ENCODE measurements at regions not wholly inside any gene's neighbourhood (a gene's known extent, or its start where the extent isn't known, plus 50 kb on each side); places are given as distances from the start of the nearest gene placed in this dataset.

DNA sequence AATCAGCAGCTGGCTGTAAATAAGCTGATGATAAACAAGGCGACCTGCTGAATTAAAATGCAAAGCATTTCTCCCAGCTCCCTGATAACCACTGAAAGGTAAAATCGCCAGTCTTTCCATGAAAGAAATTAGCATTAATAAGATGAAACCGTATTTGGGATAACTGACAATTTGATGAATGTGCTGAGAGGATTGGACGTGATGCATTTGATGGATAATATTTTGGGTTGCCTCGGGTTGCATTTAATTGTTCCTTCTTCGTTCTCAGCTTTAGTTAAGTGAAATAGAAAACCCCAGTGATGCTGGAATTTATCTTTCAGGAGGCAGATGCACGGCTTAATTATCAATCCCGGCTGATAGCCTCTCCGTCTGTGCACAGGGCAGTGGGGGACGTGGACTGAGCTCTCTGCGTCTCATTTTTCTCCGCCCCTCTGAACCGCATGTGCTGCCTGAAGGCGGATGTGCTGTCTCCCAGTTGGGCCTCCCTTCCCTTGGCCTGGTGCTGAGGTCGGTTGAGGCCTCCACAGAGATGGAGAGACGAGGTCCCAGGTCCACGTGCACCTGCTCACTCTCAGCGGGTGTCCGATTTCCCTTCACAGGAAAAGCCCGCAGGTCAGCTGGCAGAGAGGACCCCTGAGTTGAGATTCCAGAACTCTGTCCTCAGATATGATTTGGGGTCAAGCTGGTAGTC lies 846.2 kb downstream of the BRD1 start:
- DNase-seq (ENCODE audit: low spot score) = no peak
- no peak for FAIRE-seq

- DNase-seq (ENCODE audit: low spot score) (no peak), FAIRE-seq (no peak)
Measured at GRCh38 chr22:48980918-48981317, 846.8 kb downstream of the BRD1 start.

DNA sequence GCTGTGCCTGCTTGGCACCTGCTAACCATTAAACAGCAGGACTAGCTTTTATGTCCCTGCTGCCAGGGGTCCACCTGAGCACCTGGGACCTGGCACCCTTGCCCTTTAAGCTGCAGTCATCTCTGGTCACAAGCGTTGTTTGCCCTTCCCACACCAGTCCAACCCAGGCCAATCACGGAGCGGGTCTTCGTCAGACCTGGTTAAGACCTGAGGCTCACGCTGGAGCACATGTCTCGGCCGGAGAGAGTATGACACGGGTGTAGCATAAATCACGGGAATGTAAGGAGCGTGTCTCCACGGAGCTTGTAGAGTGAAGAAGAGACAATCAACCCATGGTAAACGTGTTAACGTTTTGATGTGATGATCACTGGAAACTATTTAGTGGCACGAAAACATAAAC lies 847.3 kb downstream of the BRD1 start:
- FAIRE-seq (no peak), DNase-seq (ENCODE audit: low spot score) (no peak)

DNA sequence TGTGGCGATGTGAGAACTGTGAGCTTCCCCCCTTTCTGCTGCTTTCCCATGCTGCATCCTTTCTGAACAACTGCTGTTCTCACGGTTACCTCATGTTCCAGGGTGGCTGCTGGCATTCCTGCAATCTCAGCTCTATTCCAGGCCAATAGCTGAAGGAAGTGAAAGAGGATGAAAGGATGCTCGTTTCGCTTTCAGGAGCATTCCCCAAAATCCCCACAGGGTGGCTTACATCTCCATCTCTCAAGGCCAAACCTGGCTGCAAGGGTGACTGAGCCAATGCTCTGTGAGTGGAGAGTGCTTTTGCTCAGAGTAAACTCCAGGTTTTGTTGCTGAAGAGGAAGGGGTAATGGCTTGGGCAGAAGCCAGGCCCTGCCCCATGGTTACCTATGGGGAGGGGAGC lies 848.2 kb downstream of the BRD1 start:
- DNase-seq (ENCODE audit: low spot score) (no peak), FAIRE-seq (no peak)

DNA sequence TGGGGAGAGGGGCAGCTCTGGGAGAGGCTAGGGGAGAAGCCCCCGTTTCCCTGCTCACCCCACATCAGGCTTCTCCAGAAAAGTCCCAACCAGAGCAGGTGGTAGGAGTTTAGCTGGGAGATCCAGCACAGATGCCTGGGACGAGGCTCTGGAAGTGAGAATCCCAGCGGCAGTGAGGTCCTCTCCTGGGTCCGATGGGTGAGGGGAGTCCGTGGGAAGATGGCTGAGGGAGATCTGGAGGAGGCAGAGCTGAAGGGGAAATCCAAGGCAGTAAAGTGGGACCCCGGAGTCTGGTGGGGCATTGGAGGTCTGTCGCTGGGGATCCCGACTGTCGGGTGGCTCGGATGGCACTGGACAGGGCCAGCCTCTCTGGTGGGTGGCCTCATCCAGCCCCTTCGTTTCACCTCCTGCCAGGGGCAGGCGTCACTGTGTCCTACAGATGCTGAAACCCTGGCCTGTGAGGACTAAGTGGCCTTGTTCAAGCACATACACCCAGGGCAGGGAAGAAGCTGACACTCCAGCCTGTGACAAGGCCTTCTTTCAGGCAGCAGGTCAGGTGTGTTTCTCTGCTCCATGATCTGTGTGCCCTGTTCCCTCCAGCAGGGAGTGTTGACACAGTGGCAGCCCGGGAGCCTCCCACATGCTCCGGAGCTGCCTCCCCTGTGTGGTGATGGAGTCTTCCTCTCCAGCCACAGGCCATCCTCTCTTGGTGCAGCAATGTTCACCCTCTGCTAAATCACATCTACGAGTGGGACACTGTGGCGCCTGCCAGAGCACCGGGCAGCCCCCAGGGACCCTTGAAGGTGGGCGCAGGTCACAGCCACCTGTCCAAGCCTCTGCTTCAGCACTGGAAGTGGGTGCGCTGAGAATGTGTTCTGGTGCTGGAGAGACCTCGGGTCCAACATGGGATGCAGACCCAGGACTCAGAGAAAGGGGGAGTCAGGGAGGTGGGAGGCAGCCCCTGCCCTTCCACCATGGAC lies 850.8 kb downstream of the BRD1 start:
- DNase-seq (ENCODE audit: low spot score) (no peak), FAIRE-seq (no peak)

DNA sequence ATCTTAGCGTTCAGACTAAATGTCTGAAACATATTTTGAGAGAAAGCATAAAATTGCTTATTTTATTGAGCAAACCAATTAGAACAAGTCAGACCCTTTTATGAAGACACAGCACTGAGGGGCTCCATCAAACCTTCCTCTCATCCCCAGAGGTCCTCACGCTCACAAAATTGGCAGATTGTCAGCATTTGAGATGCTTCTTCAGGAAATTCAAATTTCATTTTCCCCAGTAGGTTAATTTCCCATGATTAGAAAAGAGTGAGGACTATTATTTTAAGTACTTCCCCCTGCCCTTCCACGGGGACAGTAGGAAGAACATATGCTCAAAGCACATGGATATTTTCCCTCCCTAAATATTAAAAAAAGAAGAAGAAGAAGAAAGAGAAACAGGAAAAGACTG lies 851.8 kb downstream of the BRD1 start:
- DNase-seq (ENCODE audit: low spot score) = no peak
- FAIRE-seq = no peak

DNA sequence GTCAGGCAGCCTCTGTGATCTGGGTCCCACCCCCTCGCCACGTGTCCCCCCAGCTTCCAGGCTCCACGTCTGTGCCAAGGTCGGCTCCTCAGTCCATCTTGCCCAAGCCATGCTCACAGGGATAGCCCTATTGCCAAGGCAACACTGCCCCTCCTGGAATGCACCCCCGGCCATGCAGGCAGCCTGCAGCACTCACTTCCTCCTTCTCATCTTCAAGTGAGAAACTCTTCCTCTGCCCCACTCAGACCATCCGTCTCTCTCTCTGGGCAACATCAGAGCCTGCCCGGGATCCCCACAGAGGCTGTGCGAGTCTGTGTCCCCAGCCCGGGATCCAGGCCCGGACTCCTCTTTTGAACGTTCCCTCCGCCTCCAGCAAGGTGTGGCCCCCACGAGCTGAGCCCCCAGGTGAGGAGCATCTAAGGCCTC lies 852.3 kb downstream of the BRD1 start:
- DNase-seq (ENCODE audit: low spot score) (no peak), FAIRE-seq (no peak)

GRCh38 chr22:48974443-48975315 lies 853.0 kb downstream of the BRD1 start:
- no peak for FAIRE-seq
- no peak for DNase-seq (ENCODE audit: low spot score)

DNA sequence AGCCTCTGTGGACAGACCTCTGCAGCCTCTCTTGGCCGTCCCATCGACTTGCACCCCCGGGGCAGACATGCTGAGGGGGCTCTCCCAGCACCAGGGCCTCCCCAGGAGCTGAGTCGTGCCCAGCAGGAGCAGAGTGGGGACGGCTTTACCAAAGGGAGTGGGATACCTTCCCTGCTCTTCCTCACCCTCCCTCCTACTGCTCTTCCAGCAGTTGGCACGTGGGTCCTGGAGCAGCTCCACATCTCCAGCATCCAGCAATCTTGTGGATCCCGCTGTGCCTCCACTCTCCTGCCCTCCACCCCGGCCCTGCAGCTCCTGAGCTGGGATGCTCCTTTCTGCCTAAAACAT lies 854.0 kb downstream of the BRD1 start:
- DNase-seq (ENCODE audit: low spot score) (no peak), FAIRE-seq (no peak)

DNA sequence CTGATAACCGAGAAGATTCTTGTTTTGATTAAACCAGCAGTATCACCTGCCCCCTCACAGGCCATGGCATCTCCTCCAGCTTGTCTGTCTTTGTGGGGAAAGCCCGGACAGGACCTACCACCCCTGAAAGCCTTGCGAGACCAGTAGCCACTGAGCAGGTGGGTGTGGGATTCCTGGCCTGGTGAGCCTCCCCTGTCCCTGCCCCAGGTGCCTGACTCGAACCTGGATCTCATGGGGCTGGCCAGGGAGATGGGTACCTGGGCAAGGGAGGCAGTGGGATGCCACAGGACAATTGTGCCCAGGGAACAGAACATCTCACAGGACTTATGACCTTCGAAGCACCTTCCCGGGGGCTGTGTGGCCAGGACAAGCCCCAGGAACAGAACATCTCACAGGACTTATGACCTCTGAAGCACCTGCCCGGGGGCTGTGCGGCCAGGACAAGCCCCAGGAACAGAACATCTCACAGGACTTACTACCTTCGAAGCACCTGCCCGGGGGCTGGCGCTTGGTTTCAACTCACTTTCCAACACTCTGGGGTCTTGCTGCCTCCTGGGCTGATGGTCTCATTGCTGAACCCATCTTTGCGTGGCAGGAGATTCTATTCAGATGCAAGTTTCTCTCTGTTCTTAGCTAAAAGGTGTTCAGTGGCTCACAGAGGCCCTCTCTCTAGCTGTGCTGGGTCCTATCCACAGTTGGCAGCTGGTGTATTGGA lies 854.5 kb downstream of the BRD1 start:
- no peak for FAIRE-seq
- no peak for DNase-seq (ENCODE audit: low spot score)

- no peak for DNase-seq (ENCODE audit: low spot score)
- no peak for FAIRE-seq
Measured at GRCh38 chr22:48968201-48968959, 859.3 kb downstream of the BRD1 start.

DNA sequence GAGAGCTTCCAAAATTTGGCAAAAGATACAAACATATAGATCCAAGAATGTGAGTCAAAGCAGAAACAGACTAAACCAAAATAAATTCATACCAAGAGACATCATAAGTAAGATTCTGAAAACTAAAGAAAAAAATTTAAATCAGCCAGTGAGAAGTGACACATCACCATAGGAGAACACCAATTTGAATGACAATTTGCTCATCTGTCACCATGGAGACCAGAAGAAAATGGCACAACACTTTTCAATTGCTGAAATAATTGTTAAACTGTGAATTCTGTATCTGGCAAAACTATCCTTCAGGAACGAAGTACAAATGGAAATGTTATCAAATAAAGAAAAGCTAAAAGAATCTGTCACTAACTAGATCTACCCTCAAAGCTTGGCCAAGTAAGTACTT lies 864.3 kb downstream of the BRD1 start:
- FAIRE-seq = no peak
- no peak for DNase-seq (ENCODE audit: low spot score)

DNA sequence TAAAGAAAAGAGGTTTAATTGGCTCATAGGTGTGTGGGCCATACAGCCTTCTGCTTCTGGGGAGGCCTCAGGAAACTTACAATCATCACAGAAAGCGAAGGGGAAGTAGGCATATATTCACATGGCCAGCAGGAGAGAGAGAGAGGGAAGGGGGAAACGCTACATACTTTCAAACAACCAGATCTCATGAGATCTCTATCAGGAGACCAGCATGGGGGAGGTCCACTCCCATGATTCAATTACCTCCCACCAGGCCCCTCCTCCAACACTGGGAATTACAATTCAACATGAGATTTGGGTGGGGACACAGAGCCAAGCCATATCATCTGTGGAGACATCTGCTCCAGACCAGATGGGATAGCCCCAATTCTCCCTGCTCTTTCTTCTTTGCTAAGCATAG lies 866.0 kb downstream of the BRD1 start:
- DNase-seq (ENCODE audit: low spot score) (no peak), FAIRE-seq (no peak)

DNA sequence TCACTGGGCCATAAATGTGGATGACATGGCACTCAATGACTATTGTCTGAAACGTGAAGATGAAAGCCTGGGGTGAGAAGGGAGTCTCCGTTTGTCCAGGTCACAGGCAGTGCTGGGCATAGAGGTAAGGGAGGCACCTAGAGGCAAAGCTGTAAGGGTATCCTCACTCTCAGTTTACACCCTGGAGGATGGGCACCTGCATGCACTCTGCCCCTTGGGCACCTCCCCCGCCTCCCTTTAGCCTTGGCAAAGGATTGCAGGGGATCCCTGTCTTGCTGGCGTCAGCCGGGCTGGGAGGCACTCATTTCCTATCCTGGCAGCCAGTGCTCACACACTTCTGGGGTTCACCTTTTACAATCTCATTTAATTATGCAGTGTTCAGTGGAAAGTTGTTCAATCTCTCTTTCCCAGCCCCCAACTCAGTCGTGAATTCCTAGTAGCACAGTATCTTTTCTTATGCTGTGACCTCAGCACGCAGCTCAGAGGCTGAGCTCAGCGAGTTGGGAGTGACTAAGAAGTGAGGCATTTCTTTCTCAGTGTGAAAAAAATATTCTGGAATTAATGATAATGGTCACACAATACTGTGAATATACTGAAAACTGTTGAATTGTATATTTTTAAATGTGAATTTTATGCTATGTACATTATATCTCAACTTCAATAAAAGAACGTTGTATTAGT lies 866.6 kb downstream of the BRD1 start:
- FAIRE-seq (no peak), DNase-seq (ENCODE audit: low spot score) (no peak)

GRCh38 chr22:48960576-48960975 lies 867.1 kb downstream of the BRD1 start:
- FAIRE-seq = no peak

DNA sequence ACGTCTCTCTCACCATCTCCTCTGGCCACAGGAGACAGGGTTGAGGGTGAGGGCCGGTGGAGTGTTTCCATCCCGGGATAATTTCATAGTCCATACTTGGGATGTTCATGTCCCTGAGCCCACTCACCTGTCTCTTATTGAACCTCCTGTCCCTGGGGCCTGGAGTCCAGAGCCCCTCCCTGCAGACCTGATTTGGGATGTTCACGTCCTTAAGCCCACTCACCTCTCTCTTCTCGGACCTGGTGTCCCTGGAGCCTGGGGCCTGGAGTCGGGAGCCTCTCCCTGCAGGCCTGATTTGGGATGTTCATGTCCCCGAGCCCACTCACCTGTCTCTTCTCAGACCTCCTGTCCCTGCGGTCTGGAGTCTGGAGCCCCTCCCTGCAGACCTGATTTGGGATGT lies 868.2 kb downstream of the BRD1 start:
- FAIRE-seq = no peak
- DNase-seq (ENCODE audit: low spot score) = no peak

More at GRCh38 chr22:48960576-48960975, 867.1 kb downstream of the BRD1 start:
- DNase-seq (ENCODE audit: low spot score) = no peak

- DNase-seq (ENCODE audit: low spot score) = no peak
- FAIRE-seq = no peak
Measured at GRCh38 chr22:48957987-48958321, 869.7 kb downstream of the BRD1 start.

- FAIRE-seq = no peak
- no peak for DNase-seq (ENCODE audit: low spot score)
Measured at GRCh38 chr22:48957311-48957986, 870.2 kb downstream of the BRD1 start.

All from RCC 7860 (cell line).